OCI-LY1 (cell line): ENCODE measurements at regions not wholly inside any gene's neighbourhood (a gene's known extent, or its start where the extent isn't known, plus 50 kb on each side); places are given as distances from the start of the nearest gene placed in this dataset.

Experiments
- H2AFZ ChIP-seq: fragments of 200-600 bp; sonication (generic), shearing (Covaris generic); 2 replicates; pipeline ENCODE4 v1.6.0; 2014; ENCODE audit warnings: antibody characterized with exemption, mild to moderate bottlenecking, low read length
- H3F3A ChIP-seq: fragments of 200-600 bp; sonication (generic), shearing (Covaris generic); 2 replicates; pipeline ENCODE4 v1.6.0; 2014; ENCODE audit warnings: mild to moderate bottlenecking, antibody characterized with exemption, low read length, moderate library complexity; ENCODE audit not compliant: insufficient read depth
- H3K27ac ChIP-seq: fragments of 200-600 bp; sonication (generic); 2 replicates; pipeline ENCODE4 v1.5.1; 2014; ENCODE audit warnings: low read length, mixed run types, mild to moderate bottlenecking, low read depth; ENCODE audit not compliant: poor library complexity, severe bottlenecking
- H3K27me3 ChIP-seq: fragments of 200-600 bp; sonication (generic); 2 replicates; pipeline ENCODE4 v1.6.0; 2014; ENCODE audit warnings: antibody characterized with exemption, mild to moderate bottlenecking, low read length, moderate library complexity; ENCODE audit not compliant: insufficient read depth
- H3K36me3 ChIP-seq: fragments of 200-600 bp; sonication (generic); 2 replicates; pipeline ENCODE4 v1.6.1; 2014; ENCODE audit warnings: mild to moderate bottlenecking, antibody characterized with exemption, low read length, moderate library complexity, mixed read lengths; ENCODE audit not compliant: insufficient read depth
- H3K4me1 ChIP-seq: fragments of 200-600 bp; sonication (generic); 2 replicates; pipeline ENCODE4 v1.5.1; 2014; ENCODE audit warnings: mild to moderate bottlenecking, low read length, moderate library complexity; ENCODE audit not compliant: insufficient read depth, severe bottlenecking
- H3K4me2 ChIP-seq: fragments of 200-600 bp; sonication (generic), shearing (Covaris generic); 2 replicates; pipeline ENCODE4 v1.6.1; 2014; ENCODE audit warnings: low read length
- H3K4me3 ChIP-seq: fragments of 200-600 bp; sonication (generic); 2 replicates; pipeline ENCODE4 v1.5.1; 2014; ENCODE audit warnings: low read length, low read depth, mild to moderate bottlenecking, mixed read lengths; ENCODE audit not compliant: poor library complexity, severe bottlenecking
- H3K79me2 ChIP-seq: fragments of 200-600 bp; shearing (Covaris generic); 2 replicates; pipeline ENCODE4 v1.6.1; 2016; ENCODE audit warnings: mixed run types, low read length, mixed read lengths; ENCODE audit not compliant: insufficient read depth
- H3K9ac ChIP-seq: fragments of 200-600 bp; sonication (generic), shearing (Covaris generic); 2 replicates; pipeline ENCODE4 v1.6.1; 2014; ENCODE audit warnings: mild to moderate bottlenecking, low read length, mixed read lengths
- H3K9me2 ChIP-seq: fragments of 200-600 bp; sonication (generic), shearing (Covaris generic); 2 replicates; pipeline ENCODE4 v1.6.1; 2014; ENCODE audit warnings: low read depth, mild to moderate bottlenecking, low read length, mixed read lengths
- H3K9me3 ChIP-seq: fragments of 200-600 bp; shearing (Covaris generic); 2 replicates; pipeline ENCODE4 v1.6.1; 2014; ENCODE audit warnings: low read length, mixed read lengths
- H4K20me1 ChIP-seq: fragments of 200-600 bp; sonication (generic), shearing (Covaris generic); 2 replicates; pipeline ENCODE4 v1.6.0; 2016; ENCODE audit warnings: mild to moderate bottlenecking, low read length; ENCODE audit not compliant: insufficient read depth
- CTCF ChIP-seq: fragments of 200-600 bp; sonication (generic), shearing (Covaris generic); IDR thresholded peaks from 2 replicates; pipeline ENCODE4 v1.5.1; 2017; ENCODE audit warnings: mild to moderate bottlenecking, antibody characterized with exemption, low read length, moderate library complexity, mixed read lengths
- EZH2 ChIP-seq: fragments of 200-600 bp; sonication (generic), shearing (Covaris generic); IDR thresholded peaks from 2 replicates; pipeline ENCODE4 v1.8.0; 2017; ENCODE audit warnings: borderline replicate concordance, mixed run types, mild to moderate bottlenecking, antibody characterized with exemption, low read length, moderate library complexity, mixed read lengths

GRCh38 chr2:147025646-147026585 lies 818.9 kb upstream of the ACVR2A start:
- TF ChIP-seq CTCF (no peak), EZH2 (no peak)
- Histone ChIP-seq H3K79me2 (no peaks in the 10 kb centered on the region), H3K36me3 (no peaks in the 10 kb centered on the region), H2AFZ (no peak overlapping the region), H3K27me3 (no peaks in the 10 kb centered on the region), H4K20me1 (no peaks in the 10 kb centered on the region), H3K4me1 (no peaks in the 10 kb centered on the region), H3K27ac (no peak overlapping the region), H3K4me3 (no peak overlapping the region), H3K9me3 (no peaks in the 10 kb centered on the region), H3K9ac (no peak overlapping the region), H3K9me2 (no peaks in the 10 kb centered on the region), H3K4me2 (no peak overlapping the region), H3F3A (no peaks in the 10 kb centered on the region)

- H3K4me1 ChIP-seq, result no peaks in the 10 kb centered on the region
These were observed 825.5 kb upstream of the ACVR2A start for GRCh38 chr2:147019311-147019710.

GRCh38 chr2:147017951-147018645 lies 826.7 kb upstream of the ACVR2A start:
- H3K4me1 ChIP-seq, result no peaks in the 10 kb centered on the region
- H3K9me2 ChIP-seq, result no peaks in the 10 kb centered on the region
- no peaks in the 10 kb centered on the region for H3F3A ChIP-seq
- no peaks in the 10 kb centered on the region for H3K79me2 ChIP-seq
- H3K9me3 ChIP-seq, result no peaks in the 10 kb centered on the region
- no peak overlapping the region for H3K27ac ChIP-seq
- no peak overlapping the region for H3K4me2 ChIP-seq
- H3K27me3 ChIP-seq, result no peaks in the 10 kb centered on the region
- TF ChIP-seq CTCF, result no peak
- no peak for TF ChIP-seq EZH2
- no peaks in the 10 kb centered on the region for H3K36me3 ChIP-seq
- no peak overlapping the region for H3K9ac ChIP-seq
- H4K20me1 ChIP-seq, result no peaks in the 10 kb centered on the region
- H3K4me3 ChIP-seq, result no peak overlapping the region
- H2AFZ ChIP-seq, result no peak overlapping the region

More at GRCh38 chr2:147019311-147019710, 825.5 kb upstream of the ACVR2A start:
- H3K79me2 ChIP-seq, result no peaks in the 10 kb centered on the region
- H2AFZ ChIP-seq, result no peak overlapping the region
- no peaks in the 10 kb centered on the region for H3F3A ChIP-seq
- no peak overlapping the region for H3K4me3 ChIP-seq
- no peak overlapping the region for H3K27ac ChIP-seq
- H3K36me3 ChIP-seq, result no peaks in the 10 kb centered on the region
- no peaks in the 10 kb centered on the region for H3K9me3 ChIP-seq
- no peaks in the 10 kb centered on the region for H3K27me3 ChIP-seq
- no peaks in the 10 kb centered on the region for H4K20me1 ChIP-seq
- H3K4me2 ChIP-seq, result no peak overlapping the region
- H3K9me2 ChIP-seq, result no peaks in the 10 kb centered on the region
- TF ChIP-seq EZH2 (no peak), CTCF (no peak)
- H3K9ac ChIP-seq, result no peak overlapping the region
